Upper lobe of left lung (tissue), 6 donors: ENCODE measurements at regions not wholly inside any gene's neighbourhood (a gene's known extent, or its start where the extent isn't known, plus 50 kb on each side); places are given as distances from the start of the nearest gene placed in this dataset.

Experiments used
- ATAC-seq, 2 donors: fragments of 200-7000 bp; cut with Tn5 transposase; one replicate each; pipeline ENCODE4 v1.9.1; 2022; ENCODE audit warnings: mild to moderate bottlenecking in 2 of 2, moderate library complexity in 2 of 2; ENCODE audit not compliant: low FRiP score in 2 of 2
- DNase-seq, 2 donors: peaks; one replicate each; pipeline ENCODE4 v3.0.0-alpha.2; 2019 to 2020
- H3K27ac ChIP-seq, 4 donors: fragments of 200-600 bp; sonication (generic); one replicate each; pipeline ENCODE4 v1.5.1; 2016 to 2019
- H3K27me3 ChIP-seq, 4 donors: fragments of 200-600 bp; sonication (generic); one replicate each; pipeline ENCODE4 v1.5.1; 2017 to 2019
- H3K36me3 ChIP-seq, 4 donors: fragments of 200-600 bp; sonication (generic); one replicate each; pipeline ENCODE4 v1.5.1; 2016 to 2019
- H3K4me1 ChIP-seq, 4 donors: fragments of 200-600 bp; sonication (generic); one replicate each; pipeline ENCODE4 v1.5.1; 2018 to 2019
- H3K4me3 ChIP-seq, 4 donors: fragments of 200-600 bp; sonication (generic); one replicate each; pipeline ENCODE4 v1.5.1; 2017 to 2019; ENCODE audit warnings: mild to moderate bottlenecking in 2 of 4, moderate library complexity in 1 of 4
- H3K9me3 ChIP-seq, 4 donors: fragments of 200-600 bp; sonication (generic); one replicate each; pipeline ENCODE4 v1.5.1; 2018 to 2019
- CTCF ChIP-seq, 6 experiments: fragments of 450-650 bp in 4 of 6; fragments of 200-600 bp in 2 of 6; sonication (generic) in 2 of 6; IDR thresholded peaks; one replicate each; pipeline ENCODE4 v1.5.1; 2016 to 2019; ENCODE audit warnings: antibody characterized with exemption in 6 of 6
- EP300 ChIP-seq, 4 donors: sonication (generic); formaldehyde crosslinking; IDR thresholded peaks; one replicate each; pipeline ENCODE4 v1.5.1; 2017; ENCODE audit warnings: antibody characterized with exemption in 4 of 4, control low read depth in 2 of 4
- POLR2A ChIP-seq, 4 donors: fragments of 450-650 bp; IDR thresholded peaks; one replicate each; pipeline ENCODE4 v1.5.1; 2016 to 2017; ENCODE audit warnings: antibody characterized with exemption in 4 of 4, mild to moderate bottlenecking in 2 of 4
- POLR2AphosphoS5 ChIP-seq, 2 donors: sonication (generic); formaldehyde crosslinking; IDR thresholded peaks; one replicate each; pipeline ENCODE4 v1.5.1; 2017; ENCODE audit warnings: antibody characterized with exemption in 2 of 2
- WGBS, 2 donors: methylation state at CpG; one replicate each; pipeline ENCODE4 v1.1.5; 2017 to 2018; 5-methylcytosine and 5-hydroxymethylcytosine counted together
- donor health status: DM: no; HTN: no; CAD: no; lungs with moderate emphysema.
- donor health status: DM: no; HTN: yes; CAD: no; lungs with severe emphysema.

- H3K4me3 ChIP-seq = no peak overlapping the region
- H3K27me3 ChIP-seq = no peaks in the 10 kb centered on the region
- H3K4me1 ChIP-seq = no peaks in the 10 kb centered on the region
- no peaks in the 10 kb centered on the region for H3K36me3 ChIP-seq
- H3K9me3 ChIP-seq = no peaks in the 10 kb centered on the region
- H3K27ac ChIP-seq = no peak overlapping the region
- 65 to 70% methylated on average over 2 of the region's 2 CpGs for WGBS, 2 donors
- TF ChIP-seq EP300 (IDR thresholded peaks at IDR 0.05) (no peak), POLR2A (IDR thresholded peaks at IDR 0.05) (no peak), POLR2AphosphoS5 (IDR thresholded peaks at IDR 0.05) (no peak), CTCF (IDR thresholded peaks at IDR 0.05) (no peak)
- DNase-seq (no peak), ATAC-seq (no peak)
Observed at GRCh38 chr5:27928060-27928459, 889.7 kb upstream of the CDH9 start.

- TF ChIP-seq POLR2AphosphoS5 (IDR thresholded peaks at IDR 0.05) (no peak), POLR2A (IDR thresholded peaks at IDR 0.05) (no peak), CTCF (IDR thresholded peaks at IDR 0.05) (no peak), EP300 (IDR thresholded peaks at IDR 0.05) (no peak)
- DNase-seq = no peak
- Histone ChIP-seq H3K4me3 (no peak overlapping the region), H3K9me3 (no peaks in the 10 kb centered on the region), H3K27me3 (no peaks in the 10 kb centered on the region), H3K36me3 (no peaks in the 10 kb centered on the region), H3K4me1 (no peaks in the 10 kb centered on the region), H3K27ac (no peak overlapping the region)
- 91 to 94% methylated on average over 2 of the region's 2 CpGs for WGBS, 2 donors
- ATAC-seq = no peak
Observed at GRCh38 chr5:27911216-27911615, 872.8 kb upstream of the CDH9 start.

GRCh38 chr5:27908341-27908740 lies 870.0 kb upstream of the CDH9 start:
- Histone ChIP-seq H3K27me3 (no peaks in the 10 kb centered on the region), H3K4me1 (no peaks in the 10 kb centered on the region), H3K9me3 (no peaks in the 10 kb centered on the region), H3K36me3 (no peaks in the 10 kb centered on the region), H3K27ac (no peak overlapping the region), H3K4me3 (no peak overlapping the region)
- TF ChIP-seq CTCF (IDR thresholded peaks at IDR 0.05) (no peak), POLR2A (IDR thresholded peaks at IDR 0.05) (no peak), EP300 (IDR thresholded peaks at IDR 0.05) (no peak), POLR2AphosphoS5 (IDR thresholded peaks at IDR 0.05) (no peak)
- DNase-seq (no peak), ATAC-seq (no peak)
- 74 to 75% methylated on average over 5 of the region's 5 CpGs for WGBS, 2 donors

GRCh38 chr5:27906931-27907601 lies 868.7 kb upstream of the CDH9 start:
- no peaks in the 10 kb centered on the region for H3K36me3 ChIP-seq
- no peak for TF ChIP-seq EP300 (IDR thresholded peaks at IDR 0.05)
- no peak for TF ChIP-seq CTCF (IDR thresholded peaks at IDR 0.05)
- TF ChIP-seq POLR2AphosphoS5 (IDR thresholded peaks at IDR 0.05) = no peak
- TF ChIP-seq POLR2A (IDR thresholded peaks at IDR 0.05) = no peak
- no peak for DNase-seq
- no peaks in the 10 kb centered on the region for H3K27me3 ChIP-seq
- H3K27ac ChIP-seq = no peak overlapping the region
- WGBS, 2 donors = 47 to 49% methylated on average over 2 of the region's 2 CpGs
- H3K9me3 ChIP-seq = no peaks in the 10 kb centered on the region
- no peaks in the 10 kb centered on the region for H3K4me1 ChIP-seq
- ATAC-seq = no peak
- H3K4me3 ChIP-seq = no peak overlapping the region

GRCh38 chr5:27906481-27906880 lies 868.1 kb upstream of the CDH9 start:
- 31 to 37% methylated on average over 2 of the region's 2 CpGs for WGBS, 2 donors
- TF ChIP-seq POLR2AphosphoS5 (IDR thresholded peaks at IDR 0.05) (no peak), EP300 (IDR thresholded peaks at IDR 0.05) (no peak), POLR2A (IDR thresholded peaks at IDR 0.05) (no peak), CTCF (IDR thresholded peaks at IDR 0.05) (no peak)

More at GRCh38 chr5:27906481-27906880, 868.1 kb upstream of the CDH9 start:
- no peaks in the 10 kb centered on the region for H3K36me3 ChIP-seq
- DNase-seq (no peak), ATAC-seq (no peak)
- H3K27ac ChIP-seq = no peak overlapping the region
- no peaks in the 10 kb centered on the region for H3K9me3 ChIP-seq
- no peaks in the 10 kb centered on the region for H3K27me3 ChIP-seq
- H3K4me1 ChIP-seq = no peaks in the 10 kb centered on the region
- H3K4me3 ChIP-seq = no peak overlapping the region
